Esophagus squamous epithelium (tissue), 5 donors: ENCODE measurements at regions not wholly inside any gene's neighbourhood (a gene's known extent, or its start where the extent isn't known, plus 50 kb on each side); places are given as distances from the start of the nearest gene placed in this dataset.

ENCODE experiments used
- DNase-seq: peaks from one replicate; lab custom pipeline; 2025; lab: John Stamatoyannopoulos, UW
- H3K27ac ChIP-seq, 4 donors: fragments of 200-600 bp; sonication (generic); one replicate each; pipeline ENCODE4 v1.5.1; 2016 to 2019; ENCODE audit warnings: mild to moderate bottlenecking in 1 of 4
- H3K27me3 ChIP-seq, 4 donors: fragments of 200-600 bp; sonication (generic); 1 replicate in 3 of 4; 2 replicates in 1 of 4; pipeline versions ENCODE4 v1.5.1 to v1.6.0; 2017 to 2021; ENCODE audit warnings: antibody characterized with exemption in 1 of 4
- H3K36me3 ChIP-seq, 3 donors: fragments of 200-600 bp; sonication (generic); one replicate each; pipeline ENCODE4 v1.5.1; 2016 to 2019
- H3K4me1 ChIP-seq, 3 donors: fragments of 200-600 bp; sonication (generic); one replicate each; pipeline ENCODE4 v1.5.1; 2017 to 2019
- H3K4me3 ChIP-seq, 4 donors: fragments of 200-600 bp; sonication (generic); 1 replicate in 3 of 4; 2 replicates in 1 of 4; pipeline ENCODE4 v1.5.1; 2016 to 2019; ENCODE audit warnings: mild to moderate bottlenecking in 2 of 4, moderate library complexity in 1 of 4
- H3K9me3 ChIP-seq, 3 donors: fragments of 200-600 bp; sonication (generic); one replicate each; pipeline ENCODE4 v1.5.1; 2016 to 2019
- CTCF ChIP-seq, 6 experiments: fragments of 450-650 bp in 4 of 6; fragments of 200-600 bp in 2 of 6; sonication (generic) in 2 of 6; IDR thresholded peaks; one replicate each; pipeline ENCODE4 v1.5.1; 2016 to 2019; ENCODE audit warnings: antibody characterized with exemption in 6 of 6, mild to moderate bottlenecking in 4 of 6, moderate library complexity in 4 of 6
- POLR2A ChIP-seq, 4 donors: fragments of 450-650 bp; IDR thresholded peaks; one replicate each; pipeline ENCODE4 v1.6.1; 2017; ENCODE audit warnings: antibody characterized with exemption in 4 of 4, mild to moderate bottlenecking in 4 of 4, moderate library complexity in 3 of 4
- WGBS, 2 donors: methylation state at CpG; one replicate each; pipeline ENCODE4 v1.1.5; 2018; 5-methylcytosine and 5-hydroxymethylcytosine counted together
- intact Hi-C: fragments of 100-400 bp; cut with DNase I; formaldehyde crosslinking; loops from one replicate; pipeline ENCODE4 v1.15.0; 2022
- donor health status: DM: yes; HTN: yes; CAD: no.

GRCh38 chr12:115519359-115519758, 758.1 kb downstream of the MED13L start:
- Histone ChIP-seq H3K27ac (no peak overlapping the region), H3K4me3 (no peak overlapping the region), H3K36me3 (no peaks in the 10 kb centered on the region), H3K4me1 (no peaks in the 10 kb centered on the region), H3K9me3 (no peaks in the 10 kb centered on the region), H3K27me3 (no peaks in the 10 kb centered on the region)
- intact Hi-C loops: no loop called here
- WGBS, 2 donors: 67 to 86% methylated on average over 1 of the region's 1 CpG
- TF ChIP-seq POLR2A (IDR thresholded peaks at IDR 0.05) (no peak), CTCF (IDR thresholded peaks at IDR 0.05) (no peak)
- DNase-seq: no peak

- Histone ChIP-seq H3K4me3 (no peak overlapping the region), H3K27me3 (no peaks in the 10 kb centered on the region), H3K9me3 (peaks cover 0 to 8% (median 0%) of the 10 kb centered on the region in 3 donors), H3K27ac (no peak overlapping the region), H3K36me3 (no peaks in the 10 kb centered on the region), H3K4me1 (no peaks in the 10 kb centered on the region)
- DNase-seq: no peak
- TF ChIP-seq POLR2A (IDR thresholded peaks at IDR 0.05) (no peak), CTCF (IDR thresholded peaks at IDR 0.05) (no peak)
- WGBS, 2 donors: 86 to 93% methylated on average over 4 of the region's 4 CpGs
- intact Hi-C loops: no loop called here
These were observed 759.6 kb downstream of the MED13L start for GRCh38 chr12:115517913-115518312.

DNA sequence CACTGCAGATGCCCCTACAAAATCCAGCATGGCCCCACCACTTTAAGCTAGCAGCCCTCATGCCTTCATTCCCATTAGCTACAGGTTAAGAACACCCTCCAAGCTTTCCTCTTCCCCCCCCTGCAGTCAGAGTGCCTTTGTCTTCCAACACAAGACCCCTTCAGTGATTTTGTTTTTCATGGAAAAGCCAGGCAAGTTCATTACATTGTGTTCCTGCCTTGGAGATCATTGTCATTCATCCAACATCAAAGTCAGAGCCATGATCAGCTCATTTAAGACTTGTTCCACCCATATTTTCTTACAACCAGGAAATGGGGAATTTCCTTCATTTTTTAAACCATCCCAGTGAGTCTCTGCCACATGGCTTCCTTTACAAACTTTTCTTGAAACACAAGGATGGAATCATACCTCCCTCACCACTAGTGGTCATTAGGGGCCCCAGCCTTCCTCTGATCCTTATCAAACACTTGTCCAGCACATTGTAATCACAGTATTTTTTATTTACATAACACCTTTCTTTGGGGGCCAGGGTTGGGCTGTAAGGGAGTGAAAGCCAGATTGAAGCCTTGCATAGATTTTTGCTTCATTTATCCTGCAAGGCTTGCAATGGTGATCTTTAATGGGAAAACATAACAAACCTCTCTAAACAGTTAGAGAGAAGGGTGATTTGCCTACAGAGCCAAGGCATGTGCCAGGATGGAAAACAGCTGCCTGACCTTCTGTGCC, 765.3 kb downstream of the MED13L start:
- DNase-seq: no peak
- H3K9me3 ChIP-seq: peaks cover 0 to 10% (median 0%) of the 10 kb centered on the region in 3 donors
- H3K4me1 ChIP-seq: no peaks in the 10 kb centered on the region
- TF ChIP-seq POLR2A (IDR thresholded peaks at IDR 0.05) (no peak), CTCF (IDR thresholded peaks at IDR 0.05) (no peak)
- intact Hi-C loops: no loop called here
- H3K4me3 ChIP-seq: no peak overlapping the region
- H3K27ac ChIP-seq: no peak overlapping the region
- H3K27me3 ChIP-seq: no peaks in the 10 kb centered on the region
- H3K36me3 ChIP-seq: no peaks in the 10 kb centered on the region

- Histone ChIP-seq H3K9me3 (peaks cover 0 to 10% (median 0%) of the 10 kb centered on the region in 3 donors), H3K27ac (no peak overlapping the region), H3K36me3 (no peaks in the 10 kb centered on the region), H3K4me3 (no peak overlapping the region), H3K4me1 (peaks cover 0 to 7% (median 4%) of the 10 kb centered on the region in 3 donors), H3K27me3 (no peaks in the 10 kb centered on the region)
- WGBS, 2 donors: 37 to 66% methylated on average over 2 of the region's 2 CpGs
- DNase-seq: no peak
- TF ChIP-seq POLR2A (IDR thresholded peaks at IDR 0.05) (no peak), CTCF (IDR thresholded peaks at IDR 0.05) (no peak)
- intact Hi-C loops: no loop called here
These were observed 766.2 kb downstream of the MED13L start for GRCh38 chr12:115511305-115511704.

DNA sequence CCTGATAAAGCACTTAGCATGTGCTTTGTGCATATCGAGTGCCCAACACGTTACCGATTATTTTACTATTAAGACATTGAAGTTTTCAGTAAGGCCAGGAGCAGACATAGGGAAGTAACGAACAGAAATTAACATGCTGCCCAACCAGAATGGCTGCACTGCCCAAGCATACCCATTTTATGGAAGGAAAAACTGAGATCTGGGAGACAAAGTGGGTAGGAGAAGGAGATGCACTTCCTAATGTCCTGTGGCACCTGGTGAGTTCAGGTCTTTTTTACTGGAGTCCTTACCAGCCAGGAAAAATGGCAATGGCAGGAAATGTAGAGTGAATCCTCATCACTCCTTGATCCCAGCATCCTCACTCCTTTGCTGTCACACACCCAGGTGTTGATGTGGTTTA, 768.5 kb downstream of the MED13L start:
- intact Hi-C loops: no loop called here
- peaks cover 0 to 10% (median 0%) of the 10 kb centered on the region in 3 donors for H3K9me3 ChIP-seq
- H3K4me1 ChIP-seq: peaks cover 0 to 7% (median 4%) of the 10 kb centered on the region in 3 donors
- TF ChIP-seq CTCF (IDR thresholded peaks at IDR 0.05) (no peak), POLR2A (IDR thresholded peaks at IDR 0.05) (no peak)
- no peaks in the 10 kb centered on the region for H3K27me3 ChIP-seq
- no peak overlapping the region for H3K4me3 ChIP-seq
- no peak overlapping the region for H3K27ac ChIP-seq
- WGBS, 2 donors: 93 to 95% methylated on average over 4 of the region's 4 CpGs
- no peaks in the 10 kb centered on the region for H3K36me3 ChIP-seq
- no peak for DNase-seq
